Activated naive CD4-positive, alpha-beta T cell treated with anti-CD3 and anti-CD28 coated beads, Interleukin-2, amount 50 U/mL, for 24 hours (primary cell): ENCODE measurements at regions not wholly inside any gene's neighbourhood (a gene's known extent, or its start where the extent isn't known, plus 50 kb on each side); places are given as distances from the start of the nearest gene placed in this dataset.

Source experiments
- H3K27ac Mint-ChIP-seq: one replicate; pipeline ENCODE4 v1.8.0; 2021; ENCODE audit warnings: mild to moderate bottlenecking, mixed read lengths
- H3K27me3 Mint-ChIP-seq: one replicate; pipeline ENCODE4 v1.8.0; 2021; ENCODE audit warnings: mixed read lengths
- H3K36me3 Mint-ChIP-seq: one replicate; pipeline ENCODE4 v1.8.0; 2021; ENCODE audit warnings: mixed read lengths
- H3K4me1 Mint-ChIP-seq: one replicate; pipeline ENCODE4 v1.8.0; 2021; ENCODE audit warnings: mixed read lengths
- H3K4me3 Mint-ChIP-seq: one replicate; pipeline ENCODE4 v1.8.0; 2021; ENCODE audit warnings: mild to moderate bottlenecking, mixed read lengths
- H3K9me3 Mint-ChIP-seq: one replicate; pipeline ENCODE4 v1.8.0; 2021; ENCODE audit warnings: mixed read lengths

GRCh38 chr15:62940093-62940754 is 102.3 kb upstream of the TPM1 start:
- no peaks in the 10 kb centered on the region for H3K9me3 Mint-ChIP-seq
- H3K27me3 Mint-ChIP-seq, result peaks cover 17% of the 10 kb centered on the region
- H3K4me3 Mint-ChIP-seq, result no peak overlapping the region
- no peak overlapping the region for H3K27ac Mint-ChIP-seq
- no peaks in the 10 kb centered on the region for H3K4me1 Mint-ChIP-seq
- no peaks in the 10 kb centered on the region for H3K36me3 Mint-ChIP-seq

DNA sequence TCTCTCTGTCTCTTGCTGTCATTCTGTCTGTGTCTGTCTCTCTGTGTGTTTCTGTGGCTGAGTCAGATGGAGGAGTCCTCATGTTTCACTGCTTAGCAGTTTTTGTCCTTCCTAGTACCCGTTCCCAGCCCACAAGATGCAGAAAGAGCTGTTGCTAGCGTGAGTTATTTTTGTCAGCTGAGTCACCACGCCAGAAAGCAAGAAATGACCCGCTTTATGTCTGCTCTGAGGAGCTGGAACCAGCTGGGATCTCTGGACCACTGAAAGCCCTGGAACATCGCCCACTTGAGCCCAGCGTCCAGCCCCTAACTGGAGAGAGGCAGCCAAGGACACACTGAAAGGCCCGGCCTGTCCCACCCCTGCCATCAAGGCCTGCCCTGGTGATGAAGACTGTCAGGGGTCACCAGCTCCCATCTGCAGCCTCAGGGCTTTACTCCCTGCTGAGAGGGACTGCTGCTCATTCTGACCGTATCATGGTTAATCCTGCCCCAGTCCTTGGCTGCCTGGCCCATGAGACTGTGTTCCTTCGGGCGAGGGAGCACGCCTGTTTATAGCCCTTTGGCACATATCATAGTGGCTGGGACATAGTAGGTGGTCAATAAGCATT is 101.7 kb upstream of the TPM1 start:
- no peaks in the 10 kb centered on the region for H3K36me3 Mint-ChIP-seq
- no peak overlapping the region for H3K4me3 Mint-ChIP-seq
- H3K4me1 Mint-ChIP-seq, result no peaks in the 10 kb centered on the region
- no peaks in the 10 kb centered on the region for H3K9me3 Mint-ChIP-seq
- H3K27ac Mint-ChIP-seq, result no peak overlapping the region
- peaks cover 13% of the 10 kb centered on the region for H3K27me3 Mint-ChIP-seq

GRCh38 chr15:62941699-62942098 is 100.8 kb upstream of the TPM1 start:
- Mint-ChIP-seq H3K27ac (no peak overlapping the region), H3K4me3 (no peak overlapping the region)

GRCh38 chr15:62942428-62942827 is 100.1 kb upstream of the TPM1 start:
- Mint-ChIP-seq H3K4me1 (no peaks in the 10 kb centered on the region), H3K9me3 (no peaks in the 10 kb centered on the region), H3K36me3 (no peaks in the 10 kb centered on the region), H3K27ac (no peak overlapping the region), H3K4me3 (no peak overlapping the region), H3K27me3 (peaks cover 7% of the 10 kb centered on the region)

More at GRCh38 chr15:62941699-62942098, 100.8 kb upstream of the TPM1 start:
- Mint-ChIP-seq H3K4me1 (no peaks in the 10 kb centered on the region), H3K9me3 (no peaks in the 10 kb centered on the region), H3K36me3 (no peaks in the 10 kb centered on the region), H3K27me3 (peaks cover 9% of the 10 kb centered on the region)

GRCh38 chr15:62945063-62945462 is 97.5 kb upstream of the TPM1 start:
- H3K4me1 Mint-ChIP-seq, result no peaks in the 10 kb centered on the region
- H3K27me3 Mint-ChIP-seq, result peaks cover 11% of the 10 kb centered on the region
- H3K27ac Mint-ChIP-seq, result no peak overlapping the region
- no peaks in the 10 kb centered on the region for H3K9me3 Mint-ChIP-seq
- no peak overlapping the region for H3K4me3 Mint-ChIP-seq
- H3K36me3 Mint-ChIP-seq, result no peaks in the 10 kb centered on the region

GRCh38 chr15:62945760-62946159 is 96.8 kb upstream of the TPM1 start:
- no peaks in the 10 kb centered on the region for H3K36me3 Mint-ChIP-seq
- no peak overlapping the region for H3K27ac Mint-ChIP-seq
- no peaks in the 10 kb centered on the region for H3K4me1 Mint-ChIP-seq
- H3K4me3 Mint-ChIP-seq, result no peak overlapping the region
- H3K9me3 Mint-ChIP-seq, result no peaks in the 10 kb centered on the region
- peaks cover 14% of the 10 kb centered on the region for H3K27me3 Mint-ChIP-seq

- H3K9me3 Mint-ChIP-seq, result no peaks in the 10 kb centered on the region
- H3K4me1 Mint-ChIP-seq, result no peaks in the 10 kb centered on the region
- H3K4me3 Mint-ChIP-seq, result no peak overlapping the region
- H3K27me3 Mint-ChIP-seq, result peaks cover 17% of the 10 kb centered on the region
- no peak overlapping the region for H3K27ac Mint-ChIP-seq
- no peaks in the 10 kb centered on the region for H3K36me3 Mint-ChIP-seq
Measured at GRCh38 chr15:62946940-62947339, 95.6 kb upstream of the TPM1 start.

GRCh38 chr15:62950462-62950931 is 92.0 kb upstream of the TPM1 start:
- Mint-ChIP-seq H3K4me3 (no peak overlapping the region), H3K27ac (no peak overlapping the region), H3K36me3 (no peaks in the 10 kb centered on the region), H3K4me1 (no peaks in the 10 kb centered on the region), H3K27me3 (peaks cover 27% of the 10 kb centered on the region), H3K9me3 (no peaks in the 10 kb centered on the region)

GRCh38 chr15:62951481-62951880 is 91.1 kb upstream of the TPM1 start:
- Mint-ChIP-seq H3K36me3 (no peaks in the 10 kb centered on the region), H3K27ac (no peak overlapping the region), H3K4me3 (no peak overlapping the region), H3K9me3 (no peaks in the 10 kb centered on the region), H3K4me1 (no peaks in the 10 kb centered on the region), H3K27me3 (peaks cover 27% of the 10 kb centered on the region)

DNA sequence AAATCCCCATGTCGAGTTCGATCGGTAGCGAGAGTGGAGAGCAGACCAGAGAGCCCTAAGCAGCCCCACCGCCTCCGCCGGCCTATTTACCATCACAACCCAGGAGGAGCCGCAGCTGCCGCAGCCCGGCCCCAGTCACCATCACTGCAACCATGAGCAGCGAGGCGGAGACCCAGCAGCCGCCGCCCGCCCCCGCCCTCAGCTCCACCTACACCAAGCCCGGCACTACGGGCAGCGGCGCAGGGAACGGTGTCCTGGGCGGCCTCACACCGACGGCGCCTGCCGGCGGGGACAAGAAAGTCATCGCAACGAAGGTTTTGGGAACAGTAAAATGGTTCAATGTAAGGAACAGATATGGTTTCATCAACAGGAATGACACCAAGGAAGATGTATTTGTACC is 89.5 kb upstream of the TPM1 start:
- Mint-ChIP-seq H3K27me3 (peaks cover 27% of the 10 kb centered on the region), H3K27ac (no peak overlapping the region), H3K4me3 (no peak overlapping the region), H3K9me3 (no peaks in the 10 kb centered on the region), H3K36me3 (no peaks in the 10 kb centered on the region), H3K4me1 (no peaks in the 10 kb centered on the region)

GRCh38 chr15:62953496-62954045 is 89.0 kb upstream of the TPM1 start:
- H3K9me3 Mint-ChIP-seq, result no peaks in the 10 kb centered on the region
- no peak overlapping the region for H3K27ac Mint-ChIP-seq
- no peak overlapping the region for H3K4me3 Mint-ChIP-seq
- no peaks in the 10 kb centered on the region for H3K36me3 Mint-ChIP-seq
- peaks cover 27% of the 10 kb centered on the region for H3K27me3 Mint-ChIP-seq
- no peaks in the 10 kb centered on the region for H3K4me1 Mint-ChIP-seq

GRCh38 chr15:62957130-62957529 is 85.4 kb upstream of the TPM1 start:
- H3K27ac Mint-ChIP-seq, result no peak overlapping the region
- no peak overlapping the region for H3K4me3 Mint-ChIP-seq
- H3K9me3 Mint-ChIP-seq, result no peaks in the 10 kb centered on the region
- peaks cover 8% of the 10 kb centered on the region for H3K27me3 Mint-ChIP-seq
- H3K4me1 Mint-ChIP-seq, result no peaks in the 10 kb centered on the region
- H3K36me3 Mint-ChIP-seq, result no peaks in the 10 kb centered on the region

DNA sequence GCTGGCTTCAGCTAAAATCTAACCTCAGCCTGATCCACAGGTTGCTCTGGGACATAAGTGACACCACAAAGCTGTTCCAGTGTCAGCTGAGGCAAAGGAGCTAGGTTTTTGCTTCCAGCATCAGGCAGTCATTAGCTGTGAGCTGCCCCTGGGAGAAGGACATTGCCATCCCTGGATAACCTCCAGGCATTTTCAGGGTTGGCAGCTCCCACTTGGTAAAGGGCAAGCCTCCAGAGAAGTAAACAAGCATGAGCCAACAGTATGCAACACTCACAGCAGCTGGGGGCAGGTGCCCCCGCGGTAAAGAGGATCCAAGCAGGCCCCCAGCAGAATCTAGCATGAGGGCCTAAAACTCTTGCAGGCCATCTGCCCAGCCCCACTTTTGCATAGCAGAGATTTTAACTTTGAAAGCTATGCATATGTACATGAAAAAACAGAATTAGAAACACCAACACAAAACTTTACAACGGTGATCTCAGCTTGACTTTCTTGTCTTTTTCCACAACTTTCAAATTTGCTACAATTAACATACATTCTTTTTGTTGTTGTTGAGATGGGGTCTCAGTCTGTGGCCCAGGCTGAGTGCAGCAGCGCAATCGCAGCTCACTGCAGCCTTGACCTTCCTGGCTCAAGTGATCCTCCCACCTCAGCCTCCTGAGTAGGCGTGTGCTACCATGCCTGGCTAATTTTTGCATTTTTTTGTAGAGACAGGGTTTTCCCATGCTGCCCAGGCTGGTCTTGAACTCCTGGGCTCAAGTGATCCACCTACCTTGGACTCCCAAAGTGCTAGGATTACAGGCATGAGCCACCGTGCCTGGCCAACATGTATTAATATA is 83.8 kb upstream of the TPM1 start:
- Mint-ChIP-seq H3K4me3 (no peak overlapping the region), H3K27me3 (peaks cover 2% of the 10 kb centered on the region), H3K4me1 (no peaks in the 10 kb centered on the region), H3K36me3 (no peaks in the 10 kb centered on the region), H3K27ac (no peak overlapping the region), H3K9me3 (no peaks in the 10 kb centered on the region)

- Mint-ChIP-seq H3K4me3 (no peak overlapping the region), H3K9me3 (no peaks in the 10 kb centered on the region), H3K27me3 (no peaks in the 10 kb centered on the region), H3K27ac (no peak overlapping the region), H3K4me1 (no peaks in the 10 kb centered on the region), H3K36me3 (no peaks in the 10 kb centered on the region)
Measured at GRCh38 chr15:62961134-62961533, 81.4 kb upstream of the TPM1 start.

GRCh38 chr15:62962101-62962995 is 80.2 kb upstream of the TPM1 start:
- Mint-ChIP-seq H3K9me3 (no peaks in the 10 kb centered on the region), H3K4me3 (no peak overlapping the region), H3K4me1 (no peaks in the 10 kb centered on the region), H3K27me3 (no peaks in the 10 kb centered on the region), H3K27ac (no peak overlapping the region), H3K36me3 (no peaks in the 10 kb centered on the region)
